Renal cortex interstitium (tissue), 11 donors: ENCODE measurements at regions not wholly inside any gene's neighbourhood (a gene's known extent, or its start where the extent isn't known, plus 50 kb on each side); places are given as distances from the start of the nearest gene placed in this dataset.

Experiments
- DNase-seq, 11 donors: peaks; one replicate each; pipeline ENCODE4 v3.0.0-alpha.2; 2013; ENCODE audit warnings: low read depth in 9 of 11, low spot score in 4 of 11; ENCODE audit errors: extremely low read depth in 1 of 11

DNA sequence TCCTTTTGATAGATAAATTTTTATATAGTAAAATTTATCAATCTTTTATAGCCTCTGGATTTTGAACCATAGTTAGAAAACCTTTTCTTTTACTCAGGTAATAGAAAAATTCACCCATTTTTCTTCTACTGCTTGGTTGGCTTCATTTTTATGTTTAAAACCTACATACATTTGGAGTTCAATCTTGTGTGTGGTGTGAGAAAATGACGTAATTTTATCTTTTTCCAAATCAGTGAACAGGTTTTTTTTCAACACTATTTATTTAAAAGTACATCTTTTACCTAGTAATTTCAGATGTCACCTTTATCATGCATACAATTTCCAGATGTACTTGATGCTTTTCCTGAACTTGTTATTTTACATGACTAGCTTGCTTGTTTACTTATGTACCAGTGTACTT is 200.2 kb downstream of the TRIM36 start:
- no peak for DNase-seq

GRCh38 chr5:114957384-114957783 is 212.3 kb downstream of the TRIM36 start:
- DNase-seq, result no peak

GRCh38 chr5:114953565-114953964 is 216.1 kb downstream of the TRIM36 start:
- no peak for DNase-seq

DNA sequence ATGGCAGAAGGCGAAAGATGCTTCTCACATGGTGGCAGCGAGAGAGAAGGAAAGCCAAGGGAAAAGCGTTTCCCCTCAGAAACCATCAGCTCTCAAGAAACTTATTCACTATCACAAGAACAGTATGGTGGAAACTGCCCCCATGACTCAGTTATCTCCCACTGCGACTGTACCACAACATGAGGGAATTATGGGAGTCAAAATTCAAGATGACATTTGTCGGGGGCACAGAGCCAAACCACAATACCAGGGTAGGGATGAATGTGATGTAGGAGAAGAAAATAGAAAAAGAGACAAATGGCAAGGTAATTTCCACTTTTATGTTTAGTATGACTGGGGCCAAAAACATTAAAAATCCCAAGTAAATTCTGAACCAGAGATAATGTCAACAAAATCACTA is 216.8 kb downstream of the TRIM36 start:
- no peak for DNase-seq

GRCh38 chr5:114949756-114950155 is 220.0 kb downstream of the TRIM36 start:
- no peak for DNase-seq

- DNase-seq, result no peak
These were observed 220.6 kb downstream of the TRIM36 start for GRCh38 chr5:114948986-114949621.

DNA sequence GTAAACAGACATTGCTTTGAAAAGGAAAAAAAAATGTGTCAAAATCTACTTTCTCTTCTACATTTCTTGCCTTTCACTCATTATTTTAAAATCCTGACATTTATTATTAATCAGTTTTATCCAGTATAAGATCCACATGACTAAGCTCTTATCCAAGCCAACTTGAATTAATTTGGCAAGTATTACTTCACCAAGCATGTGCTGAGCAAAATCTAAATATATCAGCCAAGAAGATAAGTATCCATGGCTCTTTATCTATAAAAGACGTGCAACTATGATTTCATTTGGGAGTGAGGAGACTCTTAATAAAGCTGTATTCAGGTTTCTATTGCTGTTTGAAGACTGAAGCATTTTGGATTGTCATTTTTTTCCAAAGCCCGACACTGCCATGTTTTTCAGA is 221.3 kb downstream of the TRIM36 start:
- DNase-seq, result no peak

GRCh38 chr5:114940709-114941108 is 229.0 kb downstream of the TRIM36 start:
- DNase-seq, result no peak

DNA sequence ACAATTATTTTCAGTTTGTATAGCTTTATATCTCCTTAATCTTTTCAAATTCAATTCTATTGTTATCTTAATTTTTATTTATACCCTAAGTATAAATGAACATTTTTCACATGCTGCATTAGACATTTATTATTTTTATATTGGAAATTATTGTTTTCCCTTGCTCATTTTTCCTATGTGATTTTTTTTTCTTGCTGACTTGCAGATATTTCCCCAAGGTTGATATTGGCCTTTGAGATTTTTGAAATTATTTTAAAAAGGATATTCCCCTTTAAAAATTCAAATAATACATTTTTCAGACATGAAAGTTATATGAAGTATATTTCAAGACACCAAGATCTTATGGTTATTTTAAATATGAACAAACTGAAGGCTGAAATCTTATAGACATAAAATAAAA is 234.2 kb downstream of the TRIM36 start:
- no peak for DNase-seq

GRCh38 chr5:114928644-114929462 is 240.9 kb downstream of the TRIM36 start:
- no peak for DNase-seq

GRCh38 chr5:114924769-114925168 is 244.9 kb downstream of the TRIM36 start:
- no peak for DNase-seq

DNA sequence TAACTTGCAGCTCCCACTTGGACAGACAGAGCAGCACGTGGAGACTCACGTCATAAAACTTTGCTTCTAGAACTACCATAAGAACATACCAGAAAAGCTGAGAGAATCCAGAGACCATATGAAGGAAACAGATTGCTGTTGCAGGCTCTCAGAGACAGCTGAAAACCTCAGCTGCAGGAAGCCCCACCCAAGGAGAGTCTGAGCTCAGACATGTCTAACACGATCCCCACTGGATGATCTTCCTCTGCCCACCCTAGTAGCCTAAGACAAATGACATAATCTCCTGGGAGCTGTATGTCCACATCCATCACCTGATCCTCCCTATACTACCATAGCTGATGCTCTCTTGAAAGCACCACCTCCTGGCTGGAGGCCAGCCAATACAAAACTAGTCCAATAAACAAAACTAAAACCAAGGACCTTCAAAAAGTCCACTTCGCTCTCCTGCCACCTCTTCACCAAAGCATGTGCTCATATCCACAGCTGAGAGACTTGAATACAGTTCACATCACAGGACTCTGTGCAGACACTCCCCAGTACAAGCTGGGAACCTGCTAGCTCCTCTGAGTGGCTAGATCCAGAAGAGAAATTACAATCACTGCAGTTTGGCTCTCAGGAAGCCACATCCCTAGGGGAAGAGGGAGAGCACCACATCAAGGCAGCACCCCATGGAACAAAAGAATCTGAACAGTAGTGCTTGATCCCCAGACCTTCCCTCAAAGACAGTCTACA is 257.4 kb downstream of the TRIM36 start:
- no peak for DNase-seq

- DNase-seq, result no peak
These were observed 259.0 kb downstream of the TRIM36 start for GRCh38 chr5:114910727-114911126.

DNA sequence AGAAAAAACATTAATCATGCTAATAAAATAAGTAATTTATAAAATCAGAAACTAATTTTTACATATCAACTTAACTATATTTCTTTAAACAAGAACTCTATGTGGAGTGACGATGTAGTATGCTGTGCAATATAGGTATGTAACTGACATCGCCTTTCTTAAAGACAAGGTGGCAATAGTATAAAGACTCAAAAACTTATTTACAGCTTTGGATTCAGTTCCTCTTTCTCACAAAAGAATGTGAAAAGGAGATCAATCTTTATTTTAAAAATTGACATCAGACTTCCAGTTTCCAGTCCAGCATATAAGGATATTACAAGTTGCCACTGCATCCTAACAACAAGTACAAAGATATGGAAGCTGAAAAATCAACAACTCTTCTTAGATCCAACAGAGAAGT is 260.3 kb downstream of the TRIM36 start:
- no peak for DNase-seq

GRCh38 chr5:114903767-114904166 is 265.9 kb downstream of the TRIM36 start:
- DNase-seq, result no peak

DNA sequence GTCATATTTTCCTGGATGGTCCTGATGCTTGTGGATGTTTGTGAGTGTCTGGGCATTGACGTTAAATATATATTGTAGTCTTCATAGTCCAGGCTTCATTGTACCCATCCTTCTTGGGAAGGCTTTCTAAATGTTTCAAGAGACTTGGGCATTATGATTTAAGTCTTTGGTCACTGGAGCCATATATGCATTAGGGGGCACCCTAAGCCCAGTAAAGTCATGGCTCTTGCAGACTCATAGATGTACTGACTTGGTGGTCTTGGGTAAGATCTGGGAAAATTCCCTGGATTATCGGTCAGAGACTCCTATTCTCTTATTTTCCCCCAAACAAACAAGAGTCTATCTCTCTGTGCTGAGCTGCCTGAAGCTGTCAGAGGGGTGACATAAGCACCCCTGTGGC is 271.1 kb downstream of the TRIM36 start:
- DNase-seq, result no peak

DNA sequence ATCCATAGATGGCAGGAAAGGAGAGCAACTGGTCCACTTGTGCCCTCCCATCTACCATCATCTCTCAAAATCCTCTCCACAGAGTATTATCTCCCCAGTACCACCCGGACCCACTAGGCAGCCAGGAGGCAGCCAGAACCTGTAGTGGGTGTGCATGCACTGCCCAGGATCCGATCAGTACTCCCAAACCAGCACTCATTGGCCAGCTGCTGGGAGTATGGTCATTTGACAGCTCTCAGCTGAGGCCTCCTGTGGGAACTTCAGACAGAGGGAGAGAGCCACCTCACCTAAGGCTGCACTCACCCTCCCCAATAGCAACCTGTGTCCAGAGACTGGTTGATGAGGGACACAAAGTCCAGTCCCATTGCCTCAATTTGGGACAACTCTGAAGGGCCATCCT is 286.0 kb downstream of the TRIM36 start:
- no peak for DNase-seq

- no peak for DNase-seq
These were observed 310.3 kb downstream of the TRIM36 start for GRCh38 chr5:114859438-114859735.

- no peak for DNase-seq
These were observed 310.9 kb downstream of the TRIM36 start for GRCh38 chr5:114858665-114859437.
